ENCODE measurements at regions not wholly inside any gene's neighbourhood (a gene's known extent, or its start where the extent isn't known, plus 50 kb on each side); places are given as distances from the start of the nearest gene placed in this dataset.

- no peak for DNase-seq
Measured at GRCh38 chr20:46785958-46786357, 76.5 kb downstream of the SLC2A10 start.

- no peak for DNase-seq
Measured at GRCh38 chr20:46786566-46786965, 77.1 kb downstream of the SLC2A10 start.

- peak in 17 of 56 donors; percentile 6 to 49 (median 22) for DNase-seq
Measured at GRCh38 chr20:46787991-46788762, 78.7 kb downstream of the SLC2A10 start.

- DNase-seq: peak in 1 of 56 donors; percentile 51
Measured at GRCh38 chr20:46788763-46789091, 79.3 kb downstream of the SLC2A10 start.

- DNase-seq: no peak
Measured at GRCh38 chr20:46789339-46790028, 80.0 kb downstream of the SLC2A10 start.

GRCh38 chr20:46791722-46792416 lies 82.4 kb downstream of the SLC2A10 start:
- no peak for DNase-seq

- no peak for DNase-seq
Measured at GRCh38 chr20:46797206-46797605, 87.8 kb downstream of the SLC2A10 start.

- DNase-seq: peak in 6 of 56 donors; percentile 3 to 22 (median 6)
Measured at GRCh38 chr20:46798430-46798829, 89.0 kb downstream of the SLC2A10 start.

- no peak for DNase-seq
Measured at GRCh38 chr20:46799781-46800408, 90.4 kb downstream of the SLC2A10 start.

- no peak for DNase-seq
Measured at GRCh38 chr20:46800409-46800804, 91.0 kb downstream of the SLC2A10 start.

GRCh38 chr20:46801003-46801702 lies 91.7 kb downstream of the SLC2A10 start:
- DNase-seq: no peak

GRCh38 chr20:46802722-46803121 lies 91.9 kb upstream of the EYA2 start:
- DNase-seq: no peak

GRCh38 chr20:46803123-46804020 lies 91.3 kb upstream of the EYA2 start:
- DNase-seq: no peak

GRCh38 chr20:46804126-46804525 lies 90.5 kb upstream of the EYA2 start:
- no peak for DNase-seq

- no peak for DNase-seq
Measured at GRCh38 chr20:46805836-46806235, 88.8 kb upstream of the EYA2 start.

- DNase-seq: no peak
Measured at GRCh38 chr20:46807998-46808397, 86.6 kb upstream of the EYA2 start.

GRCh38 chr20:46808565-46808964 lies 86.1 kb upstream of the EYA2 start:
- DNase-seq: no peak

GRCh38 chr20:46809706-46810360 lies 84.8 kb upstream of the EYA2 start:
- no peak for DNase-seq

GRCh38 chr20:46810448-46811223 lies 84.0 kb upstream of the EYA2 start:
- DNase-seq: no peak

All from nucleus accumbens (tissue), 56 donors.